ENCODE measurements at regions not wholly inside any gene's neighbourhood (a gene's known extent, or its start where the extent isn't known, plus 50 kb on each side); places are given as distances from the start of the nearest gene placed in this dataset.

GRCh38 chr1:80668372-80668771 lies 1132.4 kb upstream of the ADGRL2 start:
- TF ChIP-seq, protein P1, sequence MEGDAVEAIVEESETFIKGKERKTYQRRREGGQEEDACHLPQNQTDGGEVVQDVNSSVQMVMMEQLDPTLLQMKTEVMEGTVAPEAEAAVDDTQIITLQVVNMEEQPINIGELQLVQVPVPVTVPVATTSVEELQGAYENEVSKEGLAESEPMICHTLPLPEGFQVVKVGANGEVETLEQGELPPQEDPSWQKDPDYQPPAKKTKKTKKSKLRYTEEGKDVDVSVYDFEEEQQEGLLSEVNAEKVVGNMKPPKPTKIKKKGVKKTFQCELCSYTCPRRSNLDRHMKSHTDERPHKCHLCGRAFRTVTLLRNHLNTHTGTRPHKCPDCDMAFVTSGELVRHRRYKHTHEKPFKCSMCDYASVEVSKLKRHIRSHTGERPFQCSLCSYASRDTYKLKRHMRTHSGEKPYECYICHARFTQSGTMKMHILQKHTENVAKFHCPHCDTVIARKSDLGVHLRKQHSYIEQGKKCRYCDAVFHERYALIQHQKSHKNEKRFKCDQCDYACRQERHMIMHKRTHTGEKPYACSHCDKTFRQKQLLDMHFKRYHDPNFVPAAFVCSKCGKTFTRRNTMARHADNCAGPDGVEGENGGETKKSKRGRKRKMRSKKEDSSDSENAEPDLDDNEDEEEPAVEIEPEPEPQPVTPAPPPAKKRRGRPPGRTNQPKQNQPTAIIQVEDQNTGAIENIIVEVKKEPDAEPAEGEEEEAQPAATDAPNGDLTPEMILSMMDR (IDR thresholded peaks at IDR 0.05 in 8 of 11, conservative IDR thresholded peaks at IDR 0.05 in 3 of 11) = no peak
- no peak for TF ChIP-seq POLR2A (IDR thresholded peaks at IDR 0.05)
- no peak for TF ChIP-seq POLR2AphosphoS5 (IDR thresholded peaks at IDR 0.05)
